Fibroblast of lung (primary cell): ENCODE measurements at regions not wholly inside any gene's neighbourhood (a gene's known extent, or its start where the extent isn't known, plus 50 kb on each side); places are given as distances from the start of the nearest gene placed in this dataset.

Experiments used
- DNase-seq, 2 donors: peaks; one replicate each; pipeline versions ENCODE4 v3.0.0 to v3.0.0-alpha.2; 2010; ENCODE audit warnings: low read depth in 2 of 2
- H2AFZ ChIP-seq: 2 replicates; pipeline ENCODE4 v1.5.1; 2012; ENCODE audit warnings: low read length, control low read depth, inconsistent platforms
- H3K27ac ChIP-seq: 2 replicates; pipeline ENCODE4 v1.5.1; 2011; ENCODE audit warnings: low read length, control low read depth; ENCODE audit not compliant: insufficient read depth
- H3K27me3 ChIP-seq: 2 replicates; pipeline ENCODE4 v1.5.1; 2011; ENCODE audit warnings: mild to moderate bottlenecking, low read length; ENCODE audit not compliant: control insufficient read depth, insufficient read depth
- H3K36me3 ChIP-seq: 2 replicates; pipeline ENCODE4 v1.5.1; 2011; ENCODE audit warnings: low read length; ENCODE audit not compliant: control insufficient read depth, insufficient read depth
- H3K4me1 ChIP-seq: 2 replicates; pipeline ENCODE4 v1.5.1; 2011; ENCODE audit warnings: low read length; ENCODE audit not compliant: control insufficient read depth, insufficient read depth; ENCODE audit errors: extremely low read depth
- H3K4me2 ChIP-seq: 2 replicates; pipeline ENCODE4 v1.5.1; 2011; ENCODE audit warnings: low read length, control low read depth; ENCODE audit not compliant: insufficient read depth; ENCODE audit errors: extremely low read depth
- H3K4me3 ChIP-seq, 4 experiments: fragments of 200-600 bp in 1 of 4; sonication (generic) in 1 of 4; replicated peaks in 1 of 4; 2 replicates each; pipeline ENCODE4 v1.5.1; 2011 to 2016; ENCODE audit warnings: low read length in 4 of 4, low read depth in 3 of 4, mild to moderate bottlenecking in 3 of 4, control low read depth in 2 of 4, inconsistent platforms in 1 of 4, mixed read lengths in 1 of 4; ENCODE audit not compliant: insufficient read depth in 1 of 4; ENCODE audit errors: control extremely low read depth in 1 of 4
- H3K79me2 ChIP-seq: 2 replicates; pipeline ENCODE4 v1.5.1; 2012; ENCODE audit warnings: mild to moderate bottlenecking, low read length, inconsistent platforms; ENCODE audit not compliant: control insufficient read depth, insufficient read depth
- H3K9ac ChIP-seq: 2 replicates; pipeline ENCODE4 v1.5.1; 2011; ENCODE audit warnings: mild to moderate bottlenecking, low read length, control low read depth; ENCODE audit not compliant: insufficient read depth
- H3K9me3 ChIP-seq: 2 replicates; pipeline ENCODE4 v1.5.1; 2012; ENCODE audit warnings: low read depth, low read length; ENCODE audit not compliant: control insufficient read depth, insufficient read depth
- H4K20me1 ChIP-seq: 2 replicates; pipeline ENCODE4 v1.5.1; 2011; ENCODE audit warnings: low read length; ENCODE audit not compliant: control insufficient read depth, insufficient read depth; ENCODE audit errors: extremely low read depth
- EZH2 ChIP-seq: IDR thresholded peaks from 2 replicates; pipeline ENCODE4 v1.5.1; 2012; ENCODE audit warnings: low read length, control low read depth, mild to moderate bottlenecking; ENCODE audit errors: missing control alignments
- TF ChIP-seq, protein P1 (sequence below), 2 donors: IDR thresholded peaks in 1 of 2; conservative IDR thresholded peaks in 1 of 2; 1 replicate in 1 of 2; 2 replicates in 1 of 2; pipeline ENCODE4 v1.5.1; 2011 to 2012; ENCODE audit warnings: low read length in 2 of 2, control low read depth in 1 of 2, inconsistent platforms in 1 of 2, low read depth in 1 of 2, mild to moderate bottlenecking in 1 of 2

DNA sequence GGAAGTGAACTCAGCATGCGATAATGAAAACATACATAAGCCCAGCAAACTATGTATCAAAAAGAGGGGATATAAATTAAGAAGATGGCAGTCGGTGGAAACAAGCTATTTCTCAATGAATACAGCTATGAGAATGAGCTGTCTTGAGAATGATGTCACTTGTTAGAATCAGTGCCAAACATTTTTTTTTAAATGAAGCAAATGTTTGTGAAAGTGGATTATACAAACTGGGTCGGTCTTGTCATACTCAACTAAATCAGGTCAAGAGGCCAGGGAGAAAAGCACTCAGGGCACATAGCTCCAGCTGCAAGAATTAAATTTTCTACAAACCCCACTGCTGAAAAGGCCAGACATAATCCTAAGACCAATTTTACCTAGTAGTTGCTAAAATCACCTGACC lies 1048.4 kb downstream of the SLITRK1 start:
- Histone ChIP-seq H3K27me3 (no peaks in the 10 kb centered on the region), H3K27ac (no peak overlapping the region), H3K4me2 (no peak overlapping the region), H3K9me3 (no peaks in the 10 kb centered on the region), H3K4me3 (no peak overlapping the region), H3K9ac (no peak overlapping the region), H4K20me1 (no peaks in the 10 kb centered on the region), H3K4me1 (no peaks in the 10 kb centered on the region), H2AFZ (no peak overlapping the region), H3K36me3 (no peaks in the 10 kb centered on the region), H3K79me2 (no peaks in the 10 kb centered on the region)
- DNase-seq, result peak; percentile 12 to 83
- TF ChIP-seq, protein P1, sequence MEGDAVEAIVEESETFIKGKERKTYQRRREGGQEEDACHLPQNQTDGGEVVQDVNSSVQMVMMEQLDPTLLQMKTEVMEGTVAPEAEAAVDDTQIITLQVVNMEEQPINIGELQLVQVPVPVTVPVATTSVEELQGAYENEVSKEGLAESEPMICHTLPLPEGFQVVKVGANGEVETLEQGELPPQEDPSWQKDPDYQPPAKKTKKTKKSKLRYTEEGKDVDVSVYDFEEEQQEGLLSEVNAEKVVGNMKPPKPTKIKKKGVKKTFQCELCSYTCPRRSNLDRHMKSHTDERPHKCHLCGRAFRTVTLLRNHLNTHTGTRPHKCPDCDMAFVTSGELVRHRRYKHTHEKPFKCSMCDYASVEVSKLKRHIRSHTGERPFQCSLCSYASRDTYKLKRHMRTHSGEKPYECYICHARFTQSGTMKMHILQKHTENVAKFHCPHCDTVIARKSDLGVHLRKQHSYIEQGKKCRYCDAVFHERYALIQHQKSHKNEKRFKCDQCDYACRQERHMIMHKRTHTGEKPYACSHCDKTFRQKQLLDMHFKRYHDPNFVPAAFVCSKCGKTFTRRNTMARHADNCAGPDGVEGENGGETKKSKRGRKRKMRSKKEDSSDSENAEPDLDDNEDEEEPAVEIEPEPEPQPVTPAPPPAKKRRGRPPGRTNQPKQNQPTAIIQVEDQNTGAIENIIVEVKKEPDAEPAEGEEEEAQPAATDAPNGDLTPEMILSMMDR (conservative IDR thresholded peaks at IDR 0.05 in 1 of 2, IDR thresholded peaks at IDR 0.05 in 1 of 2; ENCODE audit: low read depth in 1 of 2, low read length in 2 of 2), result no peak
- no peak for TF ChIP-seq EZH2

DNA sequence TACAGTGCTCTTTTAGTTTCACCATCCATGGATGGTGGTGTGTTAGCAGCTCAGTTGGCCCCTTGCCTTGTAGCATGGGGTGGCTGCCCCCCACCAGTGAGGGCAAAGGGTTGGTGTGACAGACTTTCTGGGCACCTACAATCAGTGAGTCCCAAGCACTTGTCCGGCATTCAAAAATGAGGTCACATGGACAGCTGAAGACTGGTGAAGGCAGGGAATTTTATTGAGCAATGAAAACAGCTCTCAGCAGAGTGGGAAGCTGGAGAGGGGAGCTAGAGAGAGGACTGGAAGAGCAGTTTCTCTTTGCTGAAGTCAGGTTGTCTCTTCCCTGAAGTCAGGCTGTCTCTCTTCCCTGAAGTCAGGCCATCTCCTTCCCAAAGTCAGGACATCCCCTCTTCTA lies 1053.2 kb downstream of the SLITRK1 start:
- H3K4me2 ChIP-seq, result no peak overlapping the region
- H4K20me1 ChIP-seq, result no peaks in the 10 kb centered on the region
- H3K36me3 ChIP-seq, result no peaks in the 10 kb centered on the region
- H3K9ac ChIP-seq, result no peak overlapping the region
- H3K27ac ChIP-seq, result no peak overlapping the region
- no peaks in the 10 kb centered on the region for H3K9me3 ChIP-seq
- no peak overlapping the region for H2AFZ ChIP-seq
- H3K4me3 ChIP-seq, result no peak overlapping the region
- no peak for TF ChIP-seq EZH2
- TF ChIP-seq, protein P1 (conservative IDR thresholded peaks at IDR 0.05 in 1 of 2, IDR thresholded peaks at IDR 0.05 in 1 of 2; ENCODE audit: low read depth in 1 of 2, low read length in 2 of 2), result no peak
- DNase-seq, result no peak
- no peaks in the 10 kb centered on the region for H3K79me2 ChIP-seq
- no peaks in the 10 kb centered on the region for H3K4me1 ChIP-seq
- H3K27me3 ChIP-seq, result no peaks in the 10 kb centered on the region

DNA sequence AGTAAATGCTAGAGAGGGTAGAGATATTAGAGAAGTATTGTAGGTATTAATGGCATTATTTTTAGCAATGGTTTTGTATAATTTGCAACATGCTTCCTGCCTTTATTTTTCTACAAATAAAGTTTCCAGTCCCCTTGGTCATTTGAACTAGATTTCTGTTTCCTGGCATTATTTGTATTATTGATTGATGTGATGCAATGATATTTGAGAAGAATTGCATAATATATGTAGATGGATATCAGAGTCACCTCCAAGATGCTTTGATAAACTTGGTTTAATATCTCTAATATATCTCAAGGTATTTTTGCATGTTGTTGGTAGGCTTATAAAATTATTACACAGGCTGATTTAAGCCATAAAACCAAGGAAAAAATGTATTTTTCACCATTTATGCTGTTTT lies 1054.5 kb downstream of the SLITRK1 start:
- H3K4me3 ChIP-seq, result no peak overlapping the region
- H3K9ac ChIP-seq, result no peak overlapping the region
- H3K27me3 ChIP-seq, result no peaks in the 10 kb centered on the region
- H3K36me3 ChIP-seq, result no peaks in the 10 kb centered on the region
- DNase-seq, result no peak
- no peak overlapping the region for H3K4me2 ChIP-seq
- H3K4me1 ChIP-seq, result no peaks in the 10 kb centered on the region
- H3K27ac ChIP-seq, result no peak overlapping the region
- no peak for TF ChIP-seq EZH2
- TF ChIP-seq, protein P1 (conservative IDR thresholded peaks at IDR 0.05 in 1 of 2, IDR thresholded peaks at IDR 0.05 in 1 of 2; ENCODE audit: low read depth in 1 of 2, low read length in 2 of 2), result no peak
- H2AFZ ChIP-seq, result no peak overlapping the region
- no peaks in the 10 kb centered on the region for H3K79me2 ChIP-seq
- H4K20me1 ChIP-seq, result no peaks in the 10 kb centered on the region
- no peaks in the 10 kb centered on the region for H3K9me3 ChIP-seq
